HG03520 (cell line): ENCODE measurements at regions not wholly inside any gene's neighbourhood (a gene's known extent, or its start where the extent isn't known, plus 50 kb on each side); places are given as distances from the start of the nearest gene placed in this dataset.
A peak's percentile ranks its signal among the peaks of the same experiment; 100 is the strongest.

ENCODE experiments used
- ATAC-seq: cut with Tn5 transposase; IDR thresholded peaks from one replicate; pipeline ENCODE4 v1.9.1; 2021; ENCODE audit warnings: mild to moderate bottlenecking, moderate library complexity; ENCODE audit not compliant: unreplicated experiment

- ATAC-seq = no peak
Observed at GRCh38 chr5:35325836-35326235, 95.5 kb upstream of the PRLR start.

- ATAC-seq = no peak
Observed at GRCh38 chr5:35324679-35325078, 94.4 kb upstream of the PRLR start.

- ATAC-seq = no peak
Observed at GRCh38 chr5:35324201-35324600, 93.9 kb upstream of the PRLR start.

- peak; percentile 10 for ATAC-seq
Observed at GRCh38 chr5:35320029-35320428, 89.7 kb upstream of the PRLR start.

GRCh38 chr5:35319333-35320002 lies 89.2 kb upstream of the PRLR start:
- ATAC-seq = peak; percentile 96

- no peak for ATAC-seq
Observed at GRCh38 chr5:35317586-35317985, 87.3 kb upstream of the PRLR start.

- ATAC-seq = no peak
Observed at GRCh38 chr5:35316611-35317274, 86.5 kb upstream of the PRLR start.

GRCh38 chr5:35313291-35313690 lies 83.0 kb upstream of the PRLR start:
- no peak for ATAC-seq

GRCh38 chr5:35312267-35312666 lies 82.0 kb upstream of the PRLR start:
- no peak for ATAC-seq

- ATAC-seq = no peak
Observed at GRCh38 chr5:35309365-35310130, 79.3 kb upstream of the PRLR start.

GRCh38 chr5:35308421-35308820 lies 78.1 kb upstream of the PRLR start:
- peak; percentile 71 for ATAC-seq

GRCh38 chr5:35306716-35307365 lies 76.6 kb upstream of the PRLR start:
- ATAC-seq = no peak

GRCh38 chr5:35305336-35306020 lies 75.2 kb upstream of the PRLR start:
- ATAC-seq = no peak

- ATAC-seq = no peak
Observed at GRCh38 chr5:35304291-35304690, 74.0 kb upstream of the PRLR start.

- ATAC-seq = peak; percentile 45
Observed at GRCh38 chr5:35303152-35303551, 72.9 kb upstream of the PRLR start.

GRCh38 chr5:35302544-35302943 lies 72.3 kb upstream of the PRLR start:
- peak; percentile 85 for ATAC-seq

- no peak for ATAC-seq
Observed at GRCh38 chr5:35297755-35298154, 67.5 kb upstream of the PRLR start.

GRCh38 chr5:35294976-35295375 lies 64.7 kb upstream of the PRLR start:
- ATAC-seq = no peak

- no peak for ATAC-seq
Observed at GRCh38 chr5:35294017-35294416, 63.7 kb upstream of the PRLR start.

GRCh38 chr5:35285435-35285834 lies 55.1 kb upstream of the PRLR start:
- ATAC-seq = no peak

GRCh38 chr5:35285011-35285410 lies 54.7 kb upstream of the PRLR start:
- ATAC-seq = no peak
